ENCODE measurements at regions not wholly inside any gene's neighbourhood (a gene's known extent, or its start where the extent isn't known, plus 50 kb on each side); places are given as distances from the start of the nearest gene placed in this dataset.

DNA sequence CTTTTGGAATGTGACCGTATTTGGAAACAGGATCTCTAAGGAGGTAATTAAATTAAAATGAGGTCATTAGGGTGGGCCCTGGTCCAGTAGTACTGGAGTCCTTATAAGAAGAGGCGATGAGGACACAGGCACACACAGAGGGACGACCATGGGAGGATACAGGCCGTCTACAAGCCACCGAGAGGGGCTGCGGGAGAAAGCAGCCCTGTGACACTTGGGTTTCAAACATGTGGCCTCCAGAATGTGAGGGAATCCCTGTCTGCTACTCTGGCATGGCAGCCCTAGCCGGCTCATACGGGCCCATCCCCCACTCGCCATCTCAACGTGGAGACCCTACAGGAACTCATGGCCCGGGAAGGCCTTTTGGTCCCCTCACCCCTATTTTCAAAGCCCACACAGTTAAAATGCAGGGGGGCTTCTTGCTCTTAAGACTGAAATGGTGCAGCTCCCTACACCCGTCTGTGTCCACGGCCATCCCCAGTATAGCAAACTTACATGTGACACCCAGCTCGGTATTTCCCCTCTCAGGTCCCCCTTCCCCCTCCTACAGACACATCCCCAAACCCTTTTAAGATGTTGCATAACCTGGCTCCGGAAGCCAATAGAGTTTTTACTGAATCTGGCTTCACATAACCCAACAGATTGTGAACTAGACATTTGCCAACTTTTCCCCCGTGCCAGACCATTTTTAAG lies 124.1 kb upstream of the TBL1X start:
- DNase-seq, result peak; percentile 37
- Histone ChIP-seq H3K4me1 (peaks cover 4% of the 10 kb centered on the region), H3K27me3 (no peaks in the 10 kb centered on the region), H3K4me3 (no peak overlapping the region), H3K36me3 (no peaks in the 10 kb centered on the region), H3K9me3 (no peaks in the 10 kb centered on the region), H3K27ac (peak overlapping the region; percentile 78), H3K9ac (ENCODE audit: low read depth in 2 of 2, low read length in 2 of 2) (peak overlapping the region in 1 of 2 donors; percentile 44)
- TF ChIP-seq, protein P1, sequence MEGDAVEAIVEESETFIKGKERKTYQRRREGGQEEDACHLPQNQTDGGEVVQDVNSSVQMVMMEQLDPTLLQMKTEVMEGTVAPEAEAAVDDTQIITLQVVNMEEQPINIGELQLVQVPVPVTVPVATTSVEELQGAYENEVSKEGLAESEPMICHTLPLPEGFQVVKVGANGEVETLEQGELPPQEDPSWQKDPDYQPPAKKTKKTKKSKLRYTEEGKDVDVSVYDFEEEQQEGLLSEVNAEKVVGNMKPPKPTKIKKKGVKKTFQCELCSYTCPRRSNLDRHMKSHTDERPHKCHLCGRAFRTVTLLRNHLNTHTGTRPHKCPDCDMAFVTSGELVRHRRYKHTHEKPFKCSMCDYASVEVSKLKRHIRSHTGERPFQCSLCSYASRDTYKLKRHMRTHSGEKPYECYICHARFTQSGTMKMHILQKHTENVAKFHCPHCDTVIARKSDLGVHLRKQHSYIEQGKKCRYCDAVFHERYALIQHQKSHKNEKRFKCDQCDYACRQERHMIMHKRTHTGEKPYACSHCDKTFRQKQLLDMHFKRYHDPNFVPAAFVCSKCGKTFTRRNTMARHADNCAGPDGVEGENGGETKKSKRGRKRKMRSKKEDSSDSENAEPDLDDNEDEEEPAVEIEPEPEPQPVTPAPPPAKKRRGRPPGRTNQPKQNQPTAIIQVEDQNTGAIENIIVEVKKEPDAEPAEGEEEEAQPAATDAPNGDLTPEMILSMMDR (IDR thresholded peaks at IDR 0.05), result no peak
- intact Hi-C loops (cut with DNase I), result no loop called here

DNA sequence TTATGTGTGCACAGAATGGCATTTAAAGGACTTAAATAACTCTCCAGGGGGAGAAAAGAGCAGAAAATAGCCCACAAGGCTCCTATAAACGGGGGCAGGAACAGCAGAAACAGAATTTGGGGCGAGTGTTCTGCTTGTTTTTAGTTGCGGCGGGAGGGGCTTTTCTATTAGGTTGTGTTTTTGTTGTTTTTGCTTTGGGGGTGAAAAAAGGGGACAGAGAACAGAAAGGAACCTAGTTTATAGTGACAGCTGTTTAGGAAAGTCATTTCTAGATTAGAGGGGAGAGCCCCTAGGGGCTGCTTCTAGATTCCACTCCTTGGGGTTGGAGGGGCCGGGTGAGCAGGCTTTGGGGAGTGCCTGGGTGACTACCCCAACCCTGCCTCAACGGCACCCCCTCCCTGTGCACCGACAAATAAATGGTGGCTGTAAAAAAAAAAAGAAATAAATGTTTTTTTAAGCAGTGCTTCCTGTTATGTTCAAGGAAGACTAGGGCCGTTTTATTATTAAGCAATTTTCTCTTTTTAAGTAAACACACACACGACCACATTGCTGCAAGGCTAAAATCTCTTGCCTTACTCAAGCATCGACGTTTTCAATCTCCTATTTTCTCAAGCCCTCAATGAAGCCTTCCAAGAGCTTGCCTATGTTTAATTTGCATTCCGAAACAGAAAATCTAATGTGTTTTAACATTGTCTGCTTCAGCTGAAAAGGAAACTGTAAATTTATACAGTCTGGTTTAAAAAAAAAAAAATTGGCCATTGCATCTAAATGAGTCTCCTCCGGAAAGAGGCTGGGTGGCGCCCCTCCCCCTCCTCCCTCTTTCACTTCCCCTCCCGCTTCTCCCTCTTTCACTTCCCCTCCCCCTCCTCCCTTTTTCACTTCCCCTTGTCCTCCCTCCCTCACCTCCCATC lies 123.3 kb upstream of the TBL1X start:
- TF ChIP-seq, protein P1 (IDR thresholded peaks at IDR 0.05), result no peak
- intact Hi-C loops (cut with DNase I), result loop anchor here (1.0 kb wide), 1 partner anchor 121 kb away; no protein-coding TSS in a partner anchor
- Histone ChIP-seq H3K27me3 (no peaks in the 10 kb centered on the region), H3K27ac (peak overlapping the region; percentile 78), H3K36me3 (no peaks in the 10 kb centered on the region), H3K9ac (ENCODE audit: low read depth in 2 of 2, low read length in 2 of 2) (peak overlapping the region in 1 of 2 donors; percentile 44), H3K4me1 (peaks cover 4% of the 10 kb centered on the region), H3K4me3 (no peak overlapping the region), H3K9me3 (no peaks in the 10 kb centered on the region)
- DNase-seq, result peak; percentile 72

DNA sequence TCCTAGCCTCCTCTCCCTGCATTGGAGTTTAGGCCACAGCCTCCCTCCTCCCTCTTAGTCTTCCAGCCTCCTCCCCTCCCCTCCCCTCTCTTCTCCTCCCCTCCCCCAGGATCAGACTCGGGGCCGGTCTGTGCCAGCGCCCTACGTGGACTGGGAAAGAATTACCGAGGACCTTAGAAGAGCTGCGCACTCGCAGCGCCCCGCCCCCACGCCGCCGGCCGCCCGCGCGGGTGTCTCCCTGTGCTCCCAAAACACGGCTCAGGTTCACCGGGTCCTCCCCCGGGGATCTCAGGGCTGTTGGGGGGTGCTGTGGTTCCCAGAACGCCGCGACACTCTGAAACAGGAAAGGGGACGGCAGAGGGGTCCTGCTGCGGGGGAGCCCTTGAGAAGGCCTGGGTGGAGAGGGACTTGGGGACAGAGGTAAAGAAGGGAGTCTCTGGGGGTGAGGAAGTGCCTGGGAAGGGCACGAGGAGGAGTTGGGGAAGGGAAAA lies 122.3 kb upstream of the TBL1X start:
- peak; percentile 88 for DNase-seq
- TF ChIP-seq, protein P1 (IDR thresholded peaks at IDR 0.05), result no peak
- peaks cover 4% of the 10 kb centered on the region for H3K4me1 ChIP-seq
- H3K27me3 ChIP-seq, result no peaks in the 10 kb centered on the region
- H3K9ac ChIP-seq (ENCODE audit: low read depth in 2 of 2, low read length in 2 of 2), result no peak overlapping the region
- no peak overlapping the region for H3K4me3 ChIP-seq
- H3K9me3 ChIP-seq, result no peaks in the 10 kb centered on the region
- H3K36me3 ChIP-seq, result no peaks in the 10 kb centered on the region
- intact Hi-C loops (cut with DNase I), result loop anchor here (1.0 kb wide), 1 partner anchor 120 kb away; no protein-coding TSS in a partner anchor
- no peak overlapping the region for H3K27ac ChIP-seq

DNA sequence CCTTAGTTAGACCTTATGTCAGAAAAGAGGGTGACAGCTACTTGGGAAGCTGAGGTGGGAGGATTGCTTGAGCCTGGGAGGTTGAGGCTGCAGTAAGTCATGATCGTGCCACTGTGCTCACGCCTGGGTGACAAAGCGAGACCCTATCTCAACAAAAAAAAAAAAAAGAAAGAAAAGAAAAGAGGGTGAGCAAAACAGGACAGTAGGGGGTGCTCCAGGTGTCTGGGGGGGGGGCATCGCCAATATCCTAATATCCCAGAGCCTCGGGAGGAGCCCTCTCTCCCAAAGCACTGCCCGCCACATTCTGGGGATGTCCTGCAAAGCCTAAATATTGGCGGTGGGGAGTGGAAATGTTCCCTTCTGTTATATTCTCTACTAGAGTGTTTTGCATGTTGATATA lies 120.9 kb upstream of the TBL1X start:
- Histone ChIP-seq H3K9me3 (no peaks in the 10 kb centered on the region), H3K9ac (ENCODE audit: low read depth in 2 of 2, low read length in 2 of 2) (no peak overlapping the region), H3K27ac (no peak overlapping the region), H3K4me1 (peaks cover 4% of the 10 kb centered on the region), H3K27me3 (no peaks in the 10 kb centered on the region), H3K36me3 (no peaks in the 10 kb centered on the region), H3K4me3 (no peak overlapping the region)
- intact Hi-C loops (cut with DNase I), result no loop called here
- no peak for DNase-seq
- TF ChIP-seq, protein P1 (IDR thresholded peaks at IDR 0.05), result no peak

DNA sequence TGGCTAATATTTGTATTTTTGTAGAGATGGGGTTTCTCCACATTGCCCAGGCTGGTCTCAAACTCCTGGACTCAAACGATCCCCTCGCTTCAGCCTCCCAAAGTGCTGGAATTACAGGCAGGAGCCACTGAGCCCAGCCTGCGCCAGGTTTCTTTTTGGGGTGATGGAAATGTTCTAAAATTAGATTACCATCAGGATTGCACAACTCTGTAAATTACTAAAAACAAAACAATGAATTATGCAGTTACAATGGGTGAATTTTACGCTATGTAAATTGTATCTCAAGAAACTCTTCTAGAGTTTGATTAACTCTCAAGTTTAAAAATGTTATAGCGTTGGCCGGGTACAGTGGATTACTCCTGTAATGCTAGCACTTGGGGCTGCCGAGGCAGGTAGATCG lies 118.9 kb upstream of the TBL1X start:
- Histone ChIP-seq H3K36me3 (no peaks in the 10 kb centered on the region), H3K4me3 (no peak overlapping the region), H3K27me3 (no peaks in the 10 kb centered on the region), H3K27ac (no peak overlapping the region), H3K9ac (ENCODE audit: low read depth in 2 of 2, low read length in 2 of 2) (no peak overlapping the region), H3K9me3 (no peaks in the 10 kb centered on the region), H3K4me1 (no peaks in the 10 kb centered on the region)
- intact Hi-C loops (cut with DNase I), result no loop called here
- TF ChIP-seq, protein P1 (IDR thresholded peaks at IDR 0.05), result no peak
- DNase-seq, result no peak
